Kidney (tissue), 13 donors: ENCODE measurements at regions not wholly inside any gene's neighbourhood (a gene's known extent, or its start where the extent isn't known, plus 50 kb on each side); places are given as distances from the start of the nearest gene placed in this dataset.

Experiments
- DNase-seq, 5 donors: peaks; one replicate each; pipeline ENCODE4 v3.0.0-alpha.2; 2013 to 2020
- FAIRE-seq: peaks from 2 replicates; lab custom pipeline; 2012; peaks lifted over from hg19 to GRCh38; lab: Jason Lieb, UNC
- H3K27ac ChIP-seq, 2 donors: one replicate each; pipeline ENCODE4 v1.7.0; 2013; ENCODE audit warnings: low read depth in 2 of 2, low read length in 2 of 2, inconsistent platforms in 1 of 2
- H3K27me3 ChIP-seq: one replicate; pipeline ENCODE4 v1.7.1; 2013; ENCODE audit warnings: low read length, inconsistent platforms; ENCODE audit not compliant: control insufficient read depth, insufficient read depth
- H3K36me3 ChIP-seq, 3 donors: one replicate each; pipeline versions ENCODE4 v1.7.0 to v1.7.1; 2013; ENCODE audit warnings: low read length in 3 of 3, control low read depth in 1 of 3, inconsistent platforms in 1 of 3; ENCODE audit not compliant: insufficient read depth in 3 of 3, control insufficient read depth in 2 of 3
- H3K4me1 ChIP-seq, 3 donors: one replicate each; pipeline versions ENCODE4 v1.7.0 to v1.7.1; 2013; ENCODE audit warnings: low read length in 3 of 3, inconsistent platforms in 1 of 3, low read depth in 1 of 3; ENCODE audit not compliant: control insufficient read depth in 2 of 3, insufficient read depth in 2 of 3
- H3K4me3 ChIP-seq, 3 donors: one replicate each; pipeline versions ENCODE4 v1.7.0 to v1.8.1; 2013; ENCODE audit warnings: low read length in 3 of 3, control low read depth in 1 of 3, inconsistent platforms in 1 of 3
- H3K9ac ChIP-seq, 3 donors: one replicate each; pipeline versions ENCODE4 v1.7.0 to v1.7.1; 2013; ENCODE audit warnings: low read length in 3 of 3, control low read depth in 1 of 3, inconsistent platforms in 1 of 3
- H3K9me3 ChIP-seq, 3 donors: one replicate each; pipeline versions ENCODE4 v1.7.0 to v1.7.1; 2013; ENCODE audit warnings: low read length in 3 of 3, control low read depth in 1 of 3, inconsistent platforms in 1 of 3; ENCODE audit not compliant: control insufficient read depth in 2 of 3, insufficient read depth in 1 of 3
- CTCF ChIP-seq: IDR thresholded peaks from 3 replicates; pipeline ENCODE4 v1.5.1; 2012; ENCODE audit warnings: mild to moderate bottlenecking, moderate library complexity, borderline replicate concordance; ENCODE audit not compliant: insufficient read depth; ENCODE audit errors: extremely low read depth
- intact Hi-C: fragments of 100-400 bp; cut with DNase I; formaldehyde crosslinking; loops from one replicate; pipeline ENCODE4 v1.11.1; 2022
- donor health status: control.
- donor health status: control.
- donor health status: control.
- donor health status: control.
- donor health status: control.
- donor health status: DM: yes; HTN: yes; CAD: no.
- donor health status: Normal renal cell carcinoma (clear cell type).

- no peaks in the 10 kb centered on the region for H3K27me3 ChIP-seq
- peaks cover 0 to 6% (median 2%) of the 10 kb centered on the region in 3 donors for H3K4me1 ChIP-seq
- FAIRE-seq (no peak), DNase-seq (no peak)
- no peaks in the 10 kb centered on the region for H3K36me3 ChIP-seq
- intact Hi-C loops: no loop called here
- H3K9ac ChIP-seq: no peak overlapping the region
- no peaks in the 10 kb centered on the region for H3K9me3 ChIP-seq
- no peak overlapping the region for H3K4me3 ChIP-seq
- no peak overlapping the region for H3K27ac ChIP-seq
- TF ChIP-seq CTCF: no peak
Observed at GRCh38 chr1:58936973-58937372, 153.1 kb upstream of the JUN start.

- FAIRE-seq (no peak), DNase-seq (no peak)
- no peaks in the 10 kb centered on the region for H3K27me3 ChIP-seq
- no peak overlapping the region for H3K4me3 ChIP-seq
- no peak overlapping the region for H3K9ac ChIP-seq
- no peaks in the 10 kb centered on the region for H3K4me1 ChIP-seq
- H3K27ac ChIP-seq: no peak overlapping the region
- no peaks in the 10 kb centered on the region for H3K36me3 ChIP-seq
- TF ChIP-seq CTCF: no peak
- H3K9me3 ChIP-seq: no peaks in the 10 kb centered on the region
- intact Hi-C loops: no loop called here
Observed at GRCh38 chr1:58939146-58939545, 155.3 kb upstream of the JUN start.

GRCh38 chr1:58939666-58940370 is 156.0 kb upstream of the JUN start:
- Histone ChIP-seq H3K4me3 (no peak overlapping the region), H3K4me1 (no peaks in the 10 kb centered on the region), H3K36me3 (no peaks in the 10 kb centered on the region), H3K27ac (no peak overlapping the region), H3K9ac (no peak overlapping the region), H3K9me3 (no peaks in the 10 kb centered on the region), H3K27me3 (no peaks in the 10 kb centered on the region)
- TF ChIP-seq CTCF: no peak
- DNase-seq (no peak), FAIRE-seq (no peak)
- intact Hi-C loops: no loop called here
